Stimulated activated CD8-positive, alpha-beta memory T cell treated with anti-CD3 and anti-CD28 coated beads, Interleukin-7, amount 100 ng/mL, for 4 hours (primary cell): ENCODE measurements at regions not wholly inside any gene's neighbourhood (a gene's known extent, or its start where the extent isn't known, plus 50 kb on each side); places are given as distances from the start of the nearest gene placed in this dataset.
"Not testable (repeated sequence)": the region's sequence is repeated elsewhere in the genome, so short reads cannot be mapped to it uniquely, and the experiment has no call there.

Experiments used
- DNase-seq, 2 donors: peaks; one replicate each; pipeline ENCODE4 v3.0.0-alpha.2; 2020; ENCODE audit warnings: low read depth in 2 of 2

GRCh38 chr2:64251497-64252250 lies 107.5 kb upstream of the PELI1 start:
- DNase-seq: no peak

GRCh38 chr2:64252251-64252978 lies 108.2 kb upstream of the PELI1 start:
- not testable (repeated sequence) for DNase-seq

- not testable (repeated sequence) for DNase-seq
Observed at GRCh38 chr2:64253421-64253820, 109.2 kb upstream of the PELI1 start.

GRCh38 chr2:64258566-64258965 lies 114.3 kb upstream of the PELI1 start:
- no peak for DNase-seq

- no peak for DNase-seq
Observed at GRCh38 chr2:64259312-64259711, 115.1 kb upstream of the PELI1 start.

GRCh38 chr2:64260093-64260803 lies 116.0 kb upstream of the PELI1 start:
- no peak for DNase-seq

- DNase-seq: no peak
Observed at GRCh38 chr2:64260817-64261216, 116.6 kb upstream of the PELI1 start.

- no peak for DNase-seq
Observed at GRCh38 chr2:64262071-64262470, 117.9 kb upstream of the PELI1 start.

- no peak for DNase-seq
Observed at GRCh38 chr2:64262816-64263215, 118.6 kb upstream of the PELI1 start.

GRCh38 chr2:64263315-64263714 lies 119.1 kb upstream of the PELI1 start:
- no peak for DNase-seq

- DNase-seq: no peak
Observed at GRCh38 chr2:64267699-64268098, 123.5 kb upstream of the PELI1 start.

- DNase-seq: no peak
Observed at GRCh38 chr2:64268330-64269048, 124.3 kb upstream of the PELI1 start.

- no peak for DNase-seq
Observed at GRCh38 chr2:64273524-64274398, 129.5 kb upstream of the PELI1 start.

- no peak for DNase-seq
Observed at GRCh38 chr2:64274399-64275173, 130.4 kb upstream of the PELI1 start.

- no peak for DNase-seq
Observed at GRCh38 chr2:64275174-64275466, 130.9 kb upstream of the PELI1 start.

- no peak for DNase-seq
Observed at GRCh38 chr2:64276417-64277095, 132.3 kb upstream of the PELI1 start.

GRCh38 chr2:64277101-64277849 lies 133.1 kb upstream of the PELI1 start:
- DNase-seq: no peak

- DNase-seq: not testable (repeated sequence)
Observed at GRCh38 chr2:64280812-64281211, 136.6 kb upstream of the PELI1 start.

- DNase-seq: no peak
Observed at GRCh38 chr2:64283006-64283570, 138.9 kb upstream of the PELI1 start.
